SK-N-SH (cell line): ENCODE measurements at regions not wholly inside any gene's neighbourhood (a gene's known extent, or its start where the extent isn't known, plus 50 kb on each side); places are given as distances from the start of the nearest gene placed in this dataset.

ENCODE experiments used
- GABPA ChIP-seq: IDR thresholded peaks from 2 replicates; pipeline ENCODE4 v1.4.0; 2012; ENCODE audit warnings: low read depth, mild to moderate bottlenecking
- TF ChIP-seq, protein P1 (sequence below): fragments of 200-600 bp; sonication (generic); IDR thresholded peaks from 2 replicates; pipeline ENCODE4 v1.6.1; 2017; ENCODE audit warnings: antibody characterized with exemption, mild to moderate bottlenecking, moderate library complexity

GRCh38 chr12:113747017-113747416 is 219.1 kb downstream of the RBM19 start:
- TF ChIP-seq, protein P1, sequence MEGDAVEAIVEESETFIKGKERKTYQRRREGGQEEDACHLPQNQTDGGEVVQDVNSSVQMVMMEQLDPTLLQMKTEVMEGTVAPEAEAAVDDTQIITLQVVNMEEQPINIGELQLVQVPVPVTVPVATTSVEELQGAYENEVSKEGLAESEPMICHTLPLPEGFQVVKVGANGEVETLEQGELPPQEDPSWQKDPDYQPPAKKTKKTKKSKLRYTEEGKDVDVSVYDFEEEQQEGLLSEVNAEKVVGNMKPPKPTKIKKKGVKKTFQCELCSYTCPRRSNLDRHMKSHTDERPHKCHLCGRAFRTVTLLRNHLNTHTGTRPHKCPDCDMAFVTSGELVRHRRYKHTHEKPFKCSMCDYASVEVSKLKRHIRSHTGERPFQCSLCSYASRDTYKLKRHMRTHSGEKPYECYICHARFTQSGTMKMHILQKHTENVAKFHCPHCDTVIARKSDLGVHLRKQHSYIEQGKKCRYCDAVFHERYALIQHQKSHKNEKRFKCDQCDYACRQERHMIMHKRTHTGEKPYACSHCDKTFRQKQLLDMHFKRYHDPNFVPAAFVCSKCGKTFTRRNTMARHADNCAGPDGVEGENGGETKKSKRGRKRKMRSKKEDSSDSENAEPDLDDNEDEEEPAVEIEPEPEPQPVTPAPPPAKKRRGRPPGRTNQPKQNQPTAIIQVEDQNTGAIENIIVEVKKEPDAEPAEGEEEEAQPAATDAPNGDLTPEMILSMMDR, result no peak
- TF ChIP-seq GABPA, result no peak
